HG03095 (cell line): ENCODE measurements at regions not wholly inside any gene's neighbourhood (a gene's known extent, or its start where the extent isn't known, plus 50 kb on each side); places are given as distances from the start of the nearest gene placed in this dataset.
"Not testable (repeated sequence)": the region's sequence is repeated elsewhere in the genome, so short reads cannot be mapped to it uniquely, and the experiment has no call there.

Experiments
- ATAC-seq: cut with Tn5 transposase; IDR thresholded peaks from one replicate; pipeline ENCODE4 v1.9.1; 2021; ENCODE audit warnings: moderate library complexity; ENCODE audit not compliant: unreplicated experiment

DNA sequence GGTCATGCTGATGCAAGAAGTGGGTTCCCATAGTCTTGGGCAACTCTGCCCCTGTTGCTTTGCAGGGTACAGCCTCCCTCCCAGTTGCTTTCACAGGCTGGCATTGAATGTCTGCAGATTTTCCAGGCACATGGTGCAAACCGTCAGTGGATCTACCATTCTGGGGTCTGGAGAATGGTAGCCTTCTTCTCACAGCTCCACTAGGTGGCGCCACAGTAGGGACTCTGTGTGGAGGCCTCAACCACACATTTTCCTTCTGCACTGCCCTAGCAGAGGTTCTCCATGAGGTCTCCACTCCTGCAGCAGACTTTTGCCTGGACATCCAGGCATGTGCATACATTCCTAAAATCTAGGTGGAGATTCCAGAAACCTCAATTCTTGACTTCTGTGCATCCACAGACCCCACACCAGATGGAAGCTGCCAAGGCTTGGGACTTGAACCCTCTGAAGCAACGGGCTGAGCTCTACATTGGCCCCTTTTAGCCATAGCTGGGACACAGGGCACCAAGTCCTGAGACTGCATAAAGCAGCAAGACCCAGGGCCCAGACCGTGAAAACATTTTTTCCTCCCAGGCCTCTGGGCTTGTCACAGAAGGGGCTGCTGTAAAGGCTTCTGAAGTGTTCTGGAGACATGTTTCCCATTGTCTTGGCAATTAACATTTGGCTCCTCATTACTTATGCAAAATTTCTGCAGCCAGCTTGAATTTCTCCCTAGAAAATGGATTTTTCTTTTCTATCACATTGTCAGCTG is 466.2 kb upstream of the PBX1 start:
- no peak for ATAC-seq

DNA sequence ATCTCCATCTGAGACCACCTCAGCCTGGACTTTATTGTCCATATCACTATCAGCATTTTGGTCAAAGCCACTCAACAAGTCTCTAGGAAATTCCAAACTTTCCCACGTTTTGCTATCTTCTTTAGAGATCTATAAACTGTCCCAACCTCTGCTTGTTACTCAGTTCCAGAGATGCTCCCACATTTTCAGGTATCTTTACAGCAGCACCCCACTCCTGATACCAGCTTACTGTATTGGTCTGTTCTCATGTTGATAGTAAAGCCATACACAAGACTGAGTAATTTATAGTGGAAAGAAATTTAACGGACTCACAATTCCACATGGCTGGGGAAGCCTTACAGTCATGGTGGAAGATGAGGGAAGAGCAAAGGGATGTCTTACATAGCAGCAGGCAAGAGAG is 465.4 kb upstream of the PBX1 start:
- ATAC-seq = no peak

DNA sequence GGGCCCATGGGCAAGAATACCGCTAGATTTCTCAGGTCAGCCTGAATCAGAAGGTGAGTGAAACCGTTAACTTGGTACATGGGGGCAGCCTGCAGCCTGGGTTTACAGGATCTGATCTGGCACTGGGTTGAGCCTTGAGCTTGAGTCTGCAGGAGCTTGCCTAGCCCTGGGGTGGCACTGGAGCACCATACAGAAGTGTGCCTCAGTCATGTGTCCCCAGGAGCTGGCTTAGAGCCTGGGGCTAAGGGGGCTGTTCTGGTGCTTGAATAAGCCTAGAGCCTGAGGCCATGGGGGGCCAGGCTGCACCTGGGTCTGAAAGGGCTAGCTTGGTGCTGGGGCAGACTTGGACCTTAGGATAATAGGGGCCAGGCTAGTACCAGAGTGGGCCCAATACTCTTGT is 457.2 kb upstream of the PBX1 start:
- ATAC-seq = no peak

DNA sequence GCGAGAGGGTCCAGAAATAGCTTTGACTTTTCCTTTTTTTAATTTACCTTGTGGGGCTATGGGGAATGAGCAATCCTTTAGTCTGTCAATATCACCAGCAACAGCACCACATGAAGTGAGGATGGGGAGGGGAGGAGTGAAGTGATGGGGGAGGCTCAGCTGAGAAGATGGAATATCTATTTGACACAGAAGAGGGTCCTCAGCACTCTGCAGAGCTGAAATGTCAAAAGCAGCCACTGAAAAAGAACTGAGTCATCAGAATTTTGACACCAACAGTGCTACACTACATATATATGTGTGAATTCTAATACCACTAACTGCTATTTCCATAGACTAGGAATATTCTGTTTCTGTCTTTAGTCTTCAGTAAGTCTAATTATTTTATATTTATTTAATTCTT is 427.0 kb upstream of the PBX1 start:
- no peak for ATAC-seq

DNA sequence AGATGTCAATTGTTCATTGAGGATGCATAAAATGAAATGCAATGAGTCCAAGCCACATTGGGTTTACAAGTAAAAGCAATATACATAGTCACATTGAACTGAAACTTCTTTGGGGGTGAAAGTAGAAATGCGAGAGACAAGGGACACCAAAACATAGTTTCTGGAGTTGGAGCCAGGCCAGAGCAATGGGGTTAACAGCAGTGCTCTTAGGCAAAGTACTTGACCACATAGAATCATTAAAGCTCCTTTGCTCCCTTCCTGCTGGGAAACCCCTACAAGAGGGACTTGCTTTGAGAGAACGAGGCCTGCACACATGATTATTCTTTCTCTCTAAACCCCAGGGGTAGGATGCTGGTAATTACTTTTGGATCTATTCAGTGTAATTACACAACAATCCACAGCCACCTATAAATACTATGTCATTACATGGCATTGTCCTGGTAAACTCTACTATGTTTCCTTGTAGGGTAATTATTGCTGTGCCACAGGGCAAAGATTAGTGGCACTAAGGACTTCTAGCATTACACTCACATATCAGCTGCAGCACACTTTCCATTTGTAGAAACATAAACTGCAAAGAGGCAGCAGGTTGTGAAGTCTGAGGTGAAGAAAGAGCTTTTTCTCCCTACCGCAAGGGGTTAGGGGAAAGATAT is 421.6 kb upstream of the PBX1 start:
- ATAC-seq = no peak

DNA sequence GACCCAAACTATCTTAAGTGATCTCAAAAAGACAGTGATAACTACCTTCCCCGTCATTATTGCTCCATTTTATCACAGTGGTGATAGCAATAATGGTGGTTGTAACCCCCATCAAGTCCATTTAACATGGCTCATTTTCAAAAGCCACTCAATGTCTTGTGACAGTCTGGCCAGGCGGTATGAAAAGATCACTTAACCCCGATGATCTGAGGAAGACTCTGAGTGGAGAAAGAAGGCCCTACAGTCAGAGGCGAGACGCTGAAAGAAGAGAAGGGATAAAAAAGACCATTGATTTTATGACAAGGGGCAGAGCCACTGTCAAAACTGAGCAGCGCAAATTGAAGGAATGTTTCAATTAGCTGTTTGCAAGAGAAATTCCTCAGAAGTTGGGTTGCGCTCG is 417.2 kb upstream of the PBX1 start:
- ATAC-seq = no peak

DNA sequence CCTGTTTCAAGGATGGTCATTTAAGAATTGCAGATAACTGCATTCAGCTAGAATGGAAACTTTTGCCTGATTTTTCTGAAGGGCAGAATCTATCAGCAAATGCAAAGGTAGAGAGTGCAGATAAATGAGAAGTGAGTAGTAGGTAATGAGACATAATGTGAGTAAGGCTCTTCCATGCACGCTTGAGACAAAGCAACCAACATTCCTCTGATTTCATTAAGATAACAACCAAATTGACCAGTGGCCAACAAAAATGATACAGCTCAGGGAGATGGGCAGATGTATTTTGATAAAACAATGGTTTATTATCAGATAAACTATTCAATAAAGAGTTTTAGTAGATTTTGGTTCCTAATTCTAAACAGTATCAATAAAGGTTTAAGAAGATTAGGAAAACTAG is 404.4 kb upstream of the PBX1 start:
- no peak for ATAC-seq

DNA sequence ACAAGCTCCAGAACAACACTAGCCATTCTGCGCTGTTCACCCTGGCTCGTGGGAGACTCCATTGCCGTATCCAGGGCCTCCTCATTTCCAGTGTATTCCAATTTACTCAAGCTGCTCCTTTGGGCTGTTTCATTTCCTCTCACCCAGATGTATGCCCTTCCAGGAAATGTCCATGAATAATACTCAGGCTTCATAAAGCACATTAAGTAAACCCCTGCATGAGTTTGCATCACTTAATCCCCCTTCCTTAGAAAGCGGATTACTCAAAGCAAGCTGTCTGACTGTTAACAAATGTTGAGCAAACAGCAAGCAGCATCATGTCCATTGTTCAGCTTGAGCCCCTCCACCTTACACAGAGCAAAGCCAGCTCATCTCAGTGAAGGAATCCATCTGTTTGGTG is 403.6 kb upstream of the PBX1 start:
- ATAC-seq = no peak

DNA sequence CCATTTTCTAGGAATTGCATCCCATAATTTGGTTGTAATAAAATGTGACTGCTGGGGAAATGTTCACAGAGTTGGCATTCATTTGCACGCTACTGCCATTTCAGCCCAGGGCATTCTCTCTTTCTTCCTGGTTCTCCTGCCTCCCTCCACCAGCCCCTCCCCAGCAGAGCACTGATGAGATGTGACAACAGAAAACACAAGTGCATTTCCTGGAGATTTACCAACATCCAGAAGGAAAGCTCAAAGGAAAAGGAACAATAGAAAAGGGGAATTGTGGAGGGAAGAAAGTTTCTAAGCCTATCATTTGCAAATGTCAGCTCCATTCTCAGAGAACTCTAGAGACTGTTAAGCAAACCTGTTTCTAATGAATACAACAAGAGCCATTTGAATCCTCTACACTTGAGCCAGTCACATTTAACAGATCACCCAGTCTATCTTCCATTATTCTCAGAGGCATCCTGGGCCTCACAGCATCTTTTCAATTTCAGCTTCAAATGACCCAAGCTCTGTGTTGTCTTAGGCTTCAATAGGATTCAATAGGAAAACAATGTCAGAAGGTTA is 395.6 kb upstream of the PBX1 start:
- no peak for ATAC-seq

DNA sequence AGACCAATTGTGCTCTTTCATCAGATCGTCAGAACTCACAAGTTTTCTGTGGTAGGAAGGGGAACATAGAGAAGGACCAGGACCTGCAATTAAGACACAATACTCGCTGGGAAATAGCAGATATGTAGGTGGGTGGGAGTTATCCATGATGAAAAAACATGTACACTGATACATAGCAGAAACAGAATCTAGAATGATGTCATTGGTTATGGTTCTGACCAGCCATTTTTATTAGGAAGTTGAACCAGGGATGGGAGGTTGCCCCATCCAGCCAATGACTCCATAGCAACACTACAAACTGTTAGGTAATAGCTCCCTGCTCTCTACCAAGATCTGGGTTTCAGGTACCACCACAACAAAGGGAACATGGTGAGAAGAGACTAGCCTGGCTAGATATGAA is 393.5 kb upstream of the PBX1 start:
- ATAC-seq = no peak

DNA sequence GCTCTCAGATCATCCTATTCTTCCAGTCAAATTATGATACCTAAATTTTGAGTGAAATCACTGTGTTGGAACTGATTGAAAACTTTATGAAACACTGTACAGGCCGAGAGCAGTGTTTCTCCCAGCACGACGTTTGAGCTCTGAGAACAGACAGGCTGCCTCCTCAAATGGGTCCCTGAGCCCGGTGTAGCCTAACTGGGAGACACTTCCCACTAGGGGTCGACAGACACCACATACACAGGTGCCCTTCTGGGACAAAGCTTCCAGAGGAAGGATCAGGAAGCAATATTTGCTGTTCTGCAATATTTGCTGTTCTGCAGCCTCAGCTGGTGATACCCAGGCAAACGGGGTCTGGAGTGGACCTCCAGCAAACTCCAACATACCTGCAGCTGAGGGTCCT is 392.5 kb upstream of the PBX1 start:
- not testable (repeated sequence) for ATAC-seq

DNA sequence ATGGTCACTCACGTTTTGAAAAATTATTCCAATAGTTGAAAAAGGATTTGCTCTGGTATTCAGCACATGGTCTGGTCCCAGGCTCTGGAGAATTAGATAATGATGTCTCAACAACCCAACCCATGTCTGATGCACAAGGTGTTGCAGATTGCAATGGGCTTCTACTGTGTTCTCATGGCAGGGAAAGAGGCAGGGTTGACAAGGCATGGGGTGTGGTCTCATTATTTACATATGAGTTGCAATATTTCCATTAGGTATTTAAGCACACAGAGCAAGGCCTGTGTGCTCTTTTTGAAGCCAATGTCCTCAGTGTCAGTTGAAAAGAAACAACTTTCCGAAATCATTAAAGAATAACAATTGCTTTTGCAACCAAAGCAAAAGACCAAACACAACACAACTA is 381.9 kb upstream of the PBX1 start:
- no peak for ATAC-seq

DNA sequence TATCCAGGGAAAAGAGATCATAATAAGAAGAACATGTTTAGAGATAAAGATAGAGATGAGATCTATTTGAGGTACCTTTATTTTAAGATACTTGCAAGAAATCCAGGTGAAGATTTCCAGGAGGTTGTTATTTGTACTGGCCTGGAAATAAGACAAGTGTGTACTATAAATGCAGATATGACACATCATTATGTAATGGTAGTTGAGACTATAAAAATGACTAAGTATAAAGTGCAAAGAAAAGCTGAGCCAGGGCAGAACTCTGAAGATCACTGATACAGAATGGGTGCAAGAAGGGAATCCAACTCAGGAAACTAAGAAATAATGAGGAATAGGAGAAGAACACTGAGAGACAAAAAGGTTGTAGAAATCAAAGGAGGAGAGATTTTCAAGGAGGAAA is 378.2 kb upstream of the PBX1 start:
- no peak for ATAC-seq

DNA sequence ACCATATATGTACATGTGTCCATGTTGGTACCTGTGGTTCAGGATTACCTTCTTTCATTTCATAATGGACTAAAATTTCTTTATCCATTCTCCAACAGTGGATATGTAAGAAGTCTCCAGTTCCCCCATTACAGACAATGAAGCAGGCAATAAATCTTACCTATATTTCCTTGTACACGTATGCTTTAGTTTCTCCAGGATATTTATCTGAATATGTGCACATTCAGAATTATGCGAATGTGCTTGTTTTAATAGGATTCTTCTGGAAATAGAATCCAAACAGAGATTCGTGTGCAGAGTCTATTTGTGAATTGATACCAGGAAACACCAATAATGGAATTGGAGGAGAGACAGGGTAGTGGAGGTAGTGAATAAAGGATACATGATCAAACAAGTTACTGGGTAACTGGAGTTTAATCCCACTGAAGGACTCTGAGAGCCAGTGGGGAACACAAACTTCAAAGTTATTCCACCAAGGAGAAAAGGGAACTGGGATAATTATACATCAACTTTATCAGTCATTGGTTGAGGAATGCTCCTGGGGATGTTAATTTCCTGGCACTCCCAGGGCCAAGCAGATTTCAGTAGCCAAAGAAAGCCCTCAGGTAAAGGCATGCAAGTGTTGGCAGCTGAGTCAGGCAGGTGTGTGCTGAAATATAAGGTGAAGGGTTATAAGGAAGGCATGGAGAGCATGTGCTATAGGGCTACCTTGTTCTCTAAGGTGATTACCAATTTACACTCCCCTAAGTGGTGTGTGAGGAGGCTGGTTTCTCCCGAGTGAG is 374.9 kb upstream of the PBX1 start:
- no peak for ATAC-seq

DNA sequence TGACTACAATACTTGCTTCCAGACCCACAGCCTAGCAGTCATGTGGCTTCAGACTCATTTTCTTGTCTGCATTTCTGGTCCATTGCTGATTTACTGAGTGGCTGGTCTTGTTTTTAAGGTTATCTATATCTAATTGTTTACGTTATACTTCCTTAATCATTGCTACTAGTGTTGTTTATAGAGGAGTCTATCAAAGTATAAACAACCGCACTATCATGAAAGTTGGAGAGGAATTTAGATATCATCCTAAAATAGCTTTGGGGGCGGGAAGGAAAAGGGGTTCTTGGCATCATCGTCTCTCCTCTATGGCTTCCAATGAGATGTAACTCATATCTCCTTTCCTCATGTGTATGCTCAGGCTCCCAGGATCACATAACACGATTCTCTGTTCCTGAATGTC is 372.1 kb upstream of the PBX1 start:
- no peak for ATAC-seq

DNA sequence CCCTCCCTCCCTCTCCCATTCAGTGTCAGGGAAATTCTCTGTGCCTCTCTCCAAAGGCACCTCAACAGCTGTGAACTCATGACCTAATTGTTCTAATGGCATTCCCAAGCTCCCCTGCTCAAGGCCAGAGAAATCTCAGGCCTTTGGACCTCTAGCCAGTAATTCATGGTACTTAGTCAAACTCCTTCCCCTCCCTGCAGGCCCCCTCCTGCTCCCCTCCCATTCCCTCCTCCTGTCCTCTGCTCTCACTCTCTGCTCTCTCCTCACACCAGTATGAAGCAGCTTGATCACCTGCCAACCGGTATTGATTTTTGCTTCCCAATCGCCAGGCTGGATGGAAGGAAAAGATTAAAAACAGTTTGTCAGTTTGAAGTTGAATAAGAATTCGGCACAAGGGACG is 370.5 kb upstream of the PBX1 start:
- ATAC-seq = no peak

DNA sequence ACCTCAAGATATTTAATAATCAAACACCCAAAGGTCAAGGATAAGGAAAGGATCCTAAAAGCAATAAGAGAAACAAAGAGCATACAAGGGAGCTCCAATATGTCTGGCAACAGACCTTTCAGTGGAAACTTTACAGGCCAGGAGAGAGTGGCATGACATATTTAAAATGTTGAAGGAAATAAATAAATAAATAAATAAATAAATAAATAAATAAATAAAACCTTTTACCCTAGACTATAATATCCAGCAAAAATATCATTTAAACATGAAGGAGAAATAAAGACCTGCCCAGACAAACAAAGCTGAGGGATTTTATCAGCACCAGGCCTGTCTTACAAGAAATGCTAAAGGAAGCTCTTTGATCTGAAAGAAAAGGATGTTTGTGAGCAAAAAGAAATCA is 367.8 kb upstream of the PBX1 start:
- no peak for ATAC-seq

DNA sequence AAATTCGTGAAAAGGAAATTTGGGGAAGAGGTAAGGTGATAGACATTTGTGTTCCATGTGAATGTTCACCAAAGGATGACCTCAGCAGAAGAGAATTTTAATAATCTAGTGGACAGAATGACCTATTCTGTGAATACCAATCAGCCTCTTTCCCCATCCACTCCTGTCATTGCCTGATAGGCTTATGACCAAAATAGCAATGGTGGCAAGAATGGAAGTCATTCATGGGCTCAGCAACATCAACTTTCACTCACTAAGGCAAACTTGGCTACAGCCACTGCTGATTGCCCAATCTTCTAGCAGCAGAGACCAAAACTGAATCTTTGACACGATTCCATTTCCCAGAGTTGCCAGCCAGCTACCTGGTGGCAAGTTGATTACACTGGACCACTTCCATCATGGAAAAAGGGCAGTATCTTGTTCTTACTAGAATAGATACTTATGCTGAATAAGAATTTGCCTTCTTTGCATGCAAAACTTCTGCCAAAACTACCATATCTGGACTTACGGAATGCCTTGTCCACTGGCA is 348.7 kb upstream of the PBX1 start:
- ATAC-seq = no peak

DNA sequence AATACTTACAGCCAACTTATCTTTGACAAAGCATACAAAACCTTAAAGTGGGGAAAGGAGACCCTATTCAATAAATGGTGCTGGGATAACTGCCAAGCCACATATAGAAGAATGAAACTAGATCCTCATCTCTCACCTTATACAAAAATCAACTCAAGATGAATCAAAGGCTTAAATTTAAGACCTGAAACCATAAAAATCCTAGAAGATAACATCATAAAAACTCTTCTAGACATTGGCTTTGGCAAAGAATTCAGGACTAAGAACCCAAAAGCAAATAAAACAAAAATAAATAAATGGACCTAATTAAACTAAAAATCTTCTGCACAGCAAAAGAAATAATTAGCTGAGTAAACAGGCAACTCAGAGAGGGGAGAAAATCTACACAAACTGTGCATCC is 335.6 kb upstream of the PBX1 start:
- no peak for ATAC-seq

DNA sequence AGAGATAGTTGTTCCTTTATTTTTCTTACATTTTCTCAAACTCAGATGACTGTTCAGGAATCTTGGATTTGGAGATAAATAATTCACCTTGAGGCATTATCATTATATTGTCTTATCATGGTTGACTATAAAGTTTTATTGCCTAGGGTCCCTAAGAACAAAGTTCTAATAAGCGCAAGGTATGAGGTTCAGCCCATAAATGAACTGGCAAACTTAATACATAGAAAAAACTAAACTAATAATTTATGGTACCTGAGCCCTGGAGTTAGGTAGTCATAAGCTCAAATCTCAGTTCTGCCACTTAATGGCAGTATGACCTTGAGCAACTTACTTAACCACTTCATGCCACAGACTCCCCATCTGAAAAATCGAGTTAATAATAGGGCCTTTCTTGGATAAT is 334.0 kb upstream of the PBX1 start:
- no peak for ATAC-seq

DNA sequence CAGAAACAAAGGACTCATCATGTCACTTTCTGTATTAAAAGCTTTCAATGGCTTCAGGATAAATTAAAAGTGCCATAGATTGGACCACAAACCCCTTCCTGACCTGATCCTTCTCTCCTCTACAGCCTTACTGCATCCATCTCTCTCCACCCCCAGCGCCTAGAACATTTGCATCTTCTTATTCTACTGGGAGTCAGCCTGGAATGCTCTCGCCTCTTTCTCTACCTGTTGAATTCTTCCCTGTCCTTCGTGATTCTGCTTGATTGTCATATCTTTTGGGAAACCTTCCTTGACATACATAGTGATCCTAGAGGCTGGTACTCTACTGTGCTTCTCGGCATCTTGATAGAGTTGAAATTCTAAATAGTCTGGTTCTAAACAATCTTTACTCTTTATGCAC is 332.0 kb upstream of the PBX1 start:
- no peak for ATAC-seq

DNA sequence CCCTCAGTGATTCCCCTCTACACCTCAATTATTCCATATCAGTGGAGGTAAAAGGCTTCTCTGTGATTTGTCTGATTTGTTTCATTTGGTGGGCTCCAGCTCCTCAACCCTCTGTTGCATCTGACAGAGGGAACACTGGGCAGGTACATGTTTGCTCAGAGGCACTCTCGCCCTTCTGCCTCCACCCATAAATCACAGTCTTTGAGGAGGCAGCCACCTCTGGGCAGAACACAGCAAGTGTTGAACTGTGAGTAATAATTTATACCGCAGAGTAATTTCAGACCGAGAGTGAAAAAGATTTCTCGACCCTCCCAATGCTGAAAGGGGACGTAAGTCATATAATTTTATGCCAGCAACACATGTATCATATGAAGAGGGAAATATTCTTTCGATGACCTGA is 330.1 kb upstream of the PBX1 start:
- ATAC-seq = no peak
